ENCODE measurements at regions not wholly inside any gene's neighbourhood (a gene's known extent, or its start where the extent isn't known, plus 50 kb on each side); places are given as distances from the start of the nearest gene placed in this dataset.

- TF ChIP-seq, protein P1, sequence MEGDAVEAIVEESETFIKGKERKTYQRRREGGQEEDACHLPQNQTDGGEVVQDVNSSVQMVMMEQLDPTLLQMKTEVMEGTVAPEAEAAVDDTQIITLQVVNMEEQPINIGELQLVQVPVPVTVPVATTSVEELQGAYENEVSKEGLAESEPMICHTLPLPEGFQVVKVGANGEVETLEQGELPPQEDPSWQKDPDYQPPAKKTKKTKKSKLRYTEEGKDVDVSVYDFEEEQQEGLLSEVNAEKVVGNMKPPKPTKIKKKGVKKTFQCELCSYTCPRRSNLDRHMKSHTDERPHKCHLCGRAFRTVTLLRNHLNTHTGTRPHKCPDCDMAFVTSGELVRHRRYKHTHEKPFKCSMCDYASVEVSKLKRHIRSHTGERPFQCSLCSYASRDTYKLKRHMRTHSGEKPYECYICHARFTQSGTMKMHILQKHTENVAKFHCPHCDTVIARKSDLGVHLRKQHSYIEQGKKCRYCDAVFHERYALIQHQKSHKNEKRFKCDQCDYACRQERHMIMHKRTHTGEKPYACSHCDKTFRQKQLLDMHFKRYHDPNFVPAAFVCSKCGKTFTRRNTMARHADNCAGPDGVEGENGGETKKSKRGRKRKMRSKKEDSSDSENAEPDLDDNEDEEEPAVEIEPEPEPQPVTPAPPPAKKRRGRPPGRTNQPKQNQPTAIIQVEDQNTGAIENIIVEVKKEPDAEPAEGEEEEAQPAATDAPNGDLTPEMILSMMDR (IDR thresholded peaks at IDR 0.05): no peak
- no peak for TF ChIP-seq POLR2A (IDR thresholded peaks at IDR 0.05)
Observed at GRCh38 chr2:147639891-147640290, 204.9 kb upstream of the ACVR2A start.
